OCI-LY3 (cell line): ENCODE measurements at regions not wholly inside any gene's neighbourhood (a gene's known extent, or its start where the extent isn't known, plus 50 kb on each side); places are given as distances from the start of the nearest gene placed in this dataset.

Experiments
- H2AFZ ChIP-seq: fragments of 200-600, 300-600 bp; shearing (Covaris generic); 2 replicates; pipeline ENCODE4 v1.6.0; 2014; ENCODE audit warnings: antibody characterized with exemption, low read depth, low read length
- H3K27ac ChIP-seq: fragments of 200-600, 300-600 bp; sonication (generic); 2 replicates; pipeline ENCODE4 v1.5.1; 2014; ENCODE audit warnings: mild to moderate bottlenecking, low read length, moderate library complexity, mixed read lengths
- H3K27me3 ChIP-seq: fragments of 200-600, 300-600 bp; sonication (generic); 2 replicates; pipeline ENCODE4 v1.6.1; 2014; ENCODE audit warnings: low read depth, low read length, mixed read lengths
- H3K36me3 ChIP-seq: fragments of 200-600, 300-600 bp; sonication (generic); replicated peaks from 2 replicates; pipeline ENCODE3; 2014; ENCODE audit warnings: low read depth, low read length, mixed read lengths
- H3K4me1 ChIP-seq: fragments of 300-600, 200-600 bp; sonication (generic); 2 replicates; pipeline ENCODE4 v1.6.1; 2014; ENCODE audit warnings: low read length, mixed read lengths
- H3K4me2 ChIP-seq: fragments of 200-600, 300-600 bp; sonication (generic); 2 replicates; pipeline ENCODE4 v1.6.1; 2014; ENCODE audit warnings: low read length, mixed read lengths
- H3K4me3 ChIP-seq: fragments of 300-600, 200-600 bp; sonication (generic); 2 replicates; pipeline ENCODE4 v1.5.1; 2014; ENCODE audit warnings: antibody characterized with exemption, mild to moderate bottlenecking, low read length, moderate library complexity
- H3K79me2 ChIP-seq: fragments of 300-600, 200-600 bp; shearing (Covaris generic); 2 replicates; pipeline ENCODE4 v1.6.1; 2014; ENCODE audit warnings: mild to moderate bottlenecking, low read length, mixed read lengths
- H3K9ac ChIP-seq: fragments of 300-600, 200-600 bp; shearing (Covaris generic); 2 replicates; pipeline ENCODE4 v1.6.0; 2014; ENCODE audit warnings: mild to moderate bottlenecking, low read length, moderate library complexity
- H3K9me3 ChIP-seq: fragments of 200-600, 300-600 bp; shearing (Covaris generic); 2 replicates; pipeline ENCODE4 v1.6.1; 2014; ENCODE audit warnings: low read length, mixed read lengths; ENCODE audit not compliant: insufficient read depth
- H4K20me1 ChIP-seq: fragments of 200-600, 300-600 bp; sonication (generic); 2 replicates; pipeline ENCODE4 v1.6.1; 2016; ENCODE audit warnings: low read length, mixed read lengths; ENCODE audit not compliant: insufficient read depth
- CTCF ChIP-seq: fragments of 200-600, 300-600 bp; sonication (generic); IDR thresholded peaks from 2 replicates; pipeline ENCODE4 v1.5.1; 2014; ENCODE audit warnings: antibody characterized with exemption, low read length, low read depth
- EZH2phosphoT487 ChIP-seq: fragments of 200-600 bp; shearing (Covaris generic); IDR thresholded peaks from 2 replicates; pipeline ENCODE4 v1.6.1; 2018; ENCODE audit warnings: antibody characterized with exemption, mixed run types, low read depth

- H3K79me2 ChIP-seq = no peaks in the 10 kb centered on the region
- H4K20me1 ChIP-seq = no peaks in the 10 kb centered on the region
- H3K9me3 ChIP-seq = no peaks in the 10 kb centered on the region
- TF ChIP-seq EZH2phosphoT487 = no peak
- TF ChIP-seq CTCF = no peak
- H3K4me2 ChIP-seq = no peak overlapping the region
- H2AFZ ChIP-seq = no peak overlapping the region
- H3K36me3 ChIP-seq = no peaks in the 10 kb centered on the region
- H3K4me3 ChIP-seq = no peak overlapping the region
- no peak overlapping the region for H3K9ac ChIP-seq
- H3K27ac ChIP-seq = no peak overlapping the region
- no peaks in the 10 kb centered on the region for H3K4me1 ChIP-seq
- no peaks in the 10 kb centered on the region for H3K27me3 ChIP-seq
Observed at GRCh38 chr11:39432929-39433328, 2026.5 kb downstream of the LRRC4C start.

- H2AFZ ChIP-seq = no peak overlapping the region
- no peaks in the 10 kb centered on the region for H3K9me3 ChIP-seq
- TF ChIP-seq CTCF (no peak), EZH2phosphoT487 (no peak)
- no peaks in the 10 kb centered on the region for H3K4me1 ChIP-seq
- no peaks in the 10 kb centered on the region for H3K27me3 ChIP-seq
- no peaks in the 10 kb centered on the region for H3K79me2 ChIP-seq
- no peak overlapping the region for H3K9ac ChIP-seq
- H4K20me1 ChIP-seq = no peaks in the 10 kb centered on the region
- H3K36me3 ChIP-seq = no peaks in the 10 kb centered on the region
- H3K27ac ChIP-seq = no peak overlapping the region
- no peak overlapping the region for H3K4me2 ChIP-seq
- no peak overlapping the region for H3K4me3 ChIP-seq
Observed at GRCh38 chr11:39425226-39425625, 2034.2 kb downstream of the LRRC4C start.

- H3K27ac ChIP-seq = no peak overlapping the region
Observed at GRCh38 chr11:39412117-39412516, 2047.3 kb downstream of the LRRC4C start.

GRCh38 chr11:39385911-39386310 lies 2073.5 kb downstream of the LRRC4C start:
- Histone ChIP-seq H3K79me2 (no peaks in the 10 kb centered on the region), H3K9me3 (no peaks in the 10 kb centered on the region), H3K27me3 (no peaks in the 10 kb centered on the region), H3K4me1 (no peaks in the 10 kb centered on the region), H3K4me2 (no peak overlapping the region), H3K27ac (no peak overlapping the region), H3K36me3 (peaks cover 3% of the 10 kb centered on the region), H3K4me3 (no peak overlapping the region), H4K20me1 (no peaks in the 10 kb centered on the region), H2AFZ (no peak overlapping the region), H3K9ac (no peak overlapping the region)
- TF ChIP-seq EZH2phosphoT487 (no peak), CTCF (no peak)

More at GRCh38 chr11:39412117-39412516, 2047.3 kb downstream of the LRRC4C start:
- Histone ChIP-seq H4K20me1 (no peaks in the 10 kb centered on the region), H2AFZ (no peak overlapping the region), H3K4me3 (no peak overlapping the region), H3K9me3 (no peaks in the 10 kb centered on the region), H3K79me2 (no peaks in the 10 kb centered on the region), H3K9ac (no peak overlapping the region), H3K4me1 (no peaks in the 10 kb centered on the region), H3K4me2 (no peak overlapping the region), H3K36me3 (no peaks in the 10 kb centered on the region), H3K27me3 (no peaks in the 10 kb centered on the region)
- TF ChIP-seq CTCF = no peak
- no peak for TF ChIP-seq EZH2phosphoT487
